RWPE2 (cell line): ENCODE measurements at regions not wholly inside any gene's neighbourhood (a gene's known extent, or its start where the extent isn't known, plus 50 kb on each side); places are given as distances from the start of the nearest gene placed in this dataset.

Experiments
- ATAC-seq: fragments of 200-7000 bp; cut with Tn5 transposase; 3 replicates; pipeline ENCODE4 v1.9.1; 2021; ENCODE audit warnings: low read depth
- DNase-seq: peaks from one replicate; pipeline ENCODE4 v3.0.0-alpha.2; 2020; ENCODE audit warnings: low spot score
- H3K27ac ChIP-seq: fragments of 450-650 bp; 2 replicates; pipeline ENCODE4 v1.5.1; 2017; ENCODE audit warnings: mild to moderate bottlenecking; ENCODE audit not compliant: poor library complexity, severe bottlenecking
- H3K27me3 ChIP-seq: fragments of 250-450 bp; sonication (Bioruptor Pico); 2 replicates; pipeline ENCODE4 v1.5.1; 2021; ENCODE audit warnings: mild to moderate bottlenecking, moderate library complexity; ENCODE audit not compliant: insufficient read depth, poor library complexity, severe bottlenecking
- H3K36me3 ChIP-seq: fragments of 250-450 bp; sonication (Bioruptor Pico); 2 replicates; pipeline ENCODE4 v1.5.1; 2020; ENCODE audit warnings: low read depth, mild to moderate bottlenecking, moderate library complexity
- H3K4me1 ChIP-seq: fragments of 250-450 bp; sonication (Bioruptor Pico); 2 replicates; pipeline ENCODE4 v1.5.1; 2021; ENCODE audit warnings: mild to moderate bottlenecking, moderate library complexity; ENCODE audit not compliant: insufficient read depth, poor library complexity, severe bottlenecking
- H3K4me3 ChIP-seq: fragments of 250-450 bp; sonication (Bioruptor Pico); 2 replicates; pipeline ENCODE4 v1.5.1; 2021; ENCODE audit warnings: mild to moderate bottlenecking, moderate library complexity; ENCODE audit not compliant: severe bottlenecking
- H3K9me3 ChIP-seq: fragments of 250-450 bp; sonication (Bioruptor Pico); 2 replicates; pipeline ENCODE4 v1.5.1; 2021; ENCODE audit warnings: mild to moderate bottlenecking, moderate library complexity; ENCODE audit not compliant: severe bottlenecking
- CTCF ChIP-seq: fragments of 450-650 bp; IDR thresholded peaks from one replicate; pipeline ENCODE4 v1.5.1; 2017; ENCODE audit warnings: mild to moderate bottlenecking, moderate library complexity; ENCODE audit not compliant: poor library complexity, severe bottlenecking

GRCh38 chr10:114885443-114885842 is 52.6 kb upstream of the TRUB1 start:
- H3K27ac ChIP-seq, result no peak overlapping the region
- H3K4me3 ChIP-seq, result no peak overlapping the region
- ATAC-seq (no peak), DNase-seq (no peak)
- H3K4me1 ChIP-seq, result peaks cover 3% of the 10 kb centered on the region
- no peak for TF ChIP-seq CTCF
- no peaks in the 10 kb centered on the region for H3K36me3 ChIP-seq
- H3K27me3 ChIP-seq, result no peaks in the 10 kb centered on the region
- no peaks in the 10 kb centered on the region for H3K9me3 ChIP-seq
